Body of pancreas (tissue), 4 donors: ENCODE measurements at regions not wholly inside any gene's neighbourhood (a gene's known extent, or its start where the extent isn't known, plus 50 kb on each side); places are given as distances from the start of the nearest gene placed in this dataset.

Source experiments
- POLR2A ChIP-seq, 3 donors: fragments of 450-650 bp; IDR thresholded peaks; one replicate each; pipeline ENCODE4 v1.6.1; 2016; ENCODE audit warnings: antibody characterized with exemption in 3 of 3, mild to moderate bottlenecking in 2 of 3
- TF ChIP-seq, protein P1 (sequence below), 7 experiments: fragments of 450-650 bp in 4 of 7; fragments of 200-600 bp in 3 of 7; sonication (generic) in 3 of 7; IDR thresholded peaks; one replicate each; pipeline ENCODE4 v1.5.1; 2016 to 2019; ENCODE audit warnings: antibody characterized with exemption in 7 of 7

DNA sequence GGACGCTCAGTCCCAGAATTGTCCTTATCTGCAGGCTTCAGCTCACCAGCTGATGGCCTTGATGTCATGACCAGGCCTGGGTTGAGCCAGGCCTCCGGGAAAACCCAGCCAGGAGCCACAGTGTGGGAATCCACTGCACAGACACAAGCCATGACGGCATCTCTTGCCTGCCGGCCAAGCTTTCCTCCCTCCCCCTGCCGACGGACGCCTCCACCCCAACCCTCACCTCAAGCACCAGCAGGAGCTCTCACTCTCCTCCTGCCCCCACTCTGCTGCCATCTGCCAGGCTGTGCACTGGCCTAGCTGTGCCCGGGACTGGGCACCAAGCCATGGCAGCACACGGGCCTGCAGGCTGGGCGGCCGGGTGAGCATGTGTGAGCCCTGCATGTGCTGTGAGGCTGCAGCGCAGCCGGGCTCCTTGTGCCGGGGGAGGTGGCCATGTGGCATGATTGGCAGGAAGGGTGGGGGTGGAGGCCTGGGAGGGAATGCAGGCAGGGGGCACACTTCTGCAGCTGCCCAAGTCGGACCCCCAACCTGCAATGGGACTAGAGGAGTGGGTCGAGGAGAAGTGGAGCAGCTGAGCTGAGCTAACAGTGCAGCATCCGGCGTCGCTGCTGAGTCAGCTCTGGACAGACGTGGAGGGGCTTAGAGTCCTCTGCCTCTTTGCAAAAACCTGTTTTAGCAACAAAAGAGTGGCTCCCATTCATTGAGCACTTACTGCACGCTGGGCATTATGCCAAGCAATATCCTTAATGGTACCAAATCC is 268.5 kb downstream of the CBLN1 start:
- TF ChIP-seq, protein P1, sequence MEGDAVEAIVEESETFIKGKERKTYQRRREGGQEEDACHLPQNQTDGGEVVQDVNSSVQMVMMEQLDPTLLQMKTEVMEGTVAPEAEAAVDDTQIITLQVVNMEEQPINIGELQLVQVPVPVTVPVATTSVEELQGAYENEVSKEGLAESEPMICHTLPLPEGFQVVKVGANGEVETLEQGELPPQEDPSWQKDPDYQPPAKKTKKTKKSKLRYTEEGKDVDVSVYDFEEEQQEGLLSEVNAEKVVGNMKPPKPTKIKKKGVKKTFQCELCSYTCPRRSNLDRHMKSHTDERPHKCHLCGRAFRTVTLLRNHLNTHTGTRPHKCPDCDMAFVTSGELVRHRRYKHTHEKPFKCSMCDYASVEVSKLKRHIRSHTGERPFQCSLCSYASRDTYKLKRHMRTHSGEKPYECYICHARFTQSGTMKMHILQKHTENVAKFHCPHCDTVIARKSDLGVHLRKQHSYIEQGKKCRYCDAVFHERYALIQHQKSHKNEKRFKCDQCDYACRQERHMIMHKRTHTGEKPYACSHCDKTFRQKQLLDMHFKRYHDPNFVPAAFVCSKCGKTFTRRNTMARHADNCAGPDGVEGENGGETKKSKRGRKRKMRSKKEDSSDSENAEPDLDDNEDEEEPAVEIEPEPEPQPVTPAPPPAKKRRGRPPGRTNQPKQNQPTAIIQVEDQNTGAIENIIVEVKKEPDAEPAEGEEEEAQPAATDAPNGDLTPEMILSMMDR (IDR thresholded peaks at IDR 0.05) = no peak
- TF ChIP-seq POLR2A (IDR thresholded peaks at IDR 0.05) = no peak
